Fibroblast of peridontal ligament (primary cell): ENCODE measurements at regions not wholly inside any gene's neighbourhood (a gene's known extent, or its start where the extent isn't known, plus 50 kb on each side); places are given as distances from the start of the nearest gene placed in this dataset.
"Not testable (repeated sequence)": the region's sequence is repeated elsewhere in the genome, so short reads cannot be mapped to it uniquely, and the experiment has no call there.

Experiments
- DNase-seq: peaks from one replicate; pipeline ENCODE4 v3.0.0-alpha.2; 2010; ENCODE audit errors: extremely low read depth

DNA sequence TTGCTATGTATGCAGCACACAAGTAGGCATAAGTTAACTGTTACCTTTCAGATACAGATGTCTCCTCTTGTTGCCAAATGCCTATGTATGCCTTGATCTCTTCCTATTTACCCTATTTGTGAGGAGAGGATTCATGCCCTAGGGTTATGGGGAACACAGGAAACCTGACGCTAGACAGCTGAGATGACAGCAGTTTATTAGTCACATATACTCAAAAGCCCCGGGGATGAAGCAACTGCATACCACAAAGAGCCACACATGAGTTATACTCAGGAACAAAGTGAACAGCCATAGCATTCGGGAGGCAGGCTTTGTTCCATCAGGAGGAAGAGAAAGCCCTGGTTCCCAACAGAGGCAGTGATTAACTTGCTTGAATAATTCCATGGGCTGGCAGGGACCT, 1011.7 kb upstream of the PCDH7 start:
- DNase-seq = no peak

DNA sequence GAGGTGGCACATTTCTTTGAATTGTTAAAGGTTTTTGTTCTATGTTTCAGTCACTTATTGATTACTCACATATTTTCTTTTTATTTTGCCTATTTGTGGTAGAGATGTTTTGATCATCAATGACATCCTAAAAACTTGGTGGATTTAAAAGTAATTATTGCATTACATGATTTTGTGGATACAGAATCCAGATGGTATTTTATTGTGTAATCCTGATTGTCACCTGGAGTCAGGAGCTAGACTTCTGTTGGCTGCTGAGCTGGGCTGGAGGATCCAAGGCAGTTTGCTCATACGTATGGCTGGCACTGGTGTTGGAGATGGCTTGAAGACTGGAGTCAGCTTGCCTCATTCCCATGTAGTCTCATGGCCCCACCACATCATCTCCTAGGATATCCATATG, 1009.6 kb upstream of the PCDH7 start:
- DNase-seq = no peak

DNA sequence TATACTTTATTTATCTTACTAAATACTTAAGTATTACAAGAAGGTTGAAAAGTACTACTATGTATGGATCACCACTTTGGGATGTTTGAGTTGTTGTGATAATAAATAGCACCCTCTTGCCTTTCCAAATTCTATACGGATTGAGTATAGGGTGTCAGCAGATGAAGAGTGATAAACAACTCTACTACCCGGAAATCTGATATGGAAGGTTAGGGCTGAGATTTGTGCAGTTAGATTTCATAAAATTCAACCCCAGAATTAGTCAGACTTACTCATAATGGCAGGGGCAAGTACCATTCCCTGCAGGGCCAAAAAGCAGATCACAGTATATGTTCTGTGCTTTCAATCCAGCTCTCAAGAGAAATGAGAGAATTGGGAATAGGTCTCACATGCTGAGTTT, 1008.9 kb upstream of the PCDH7 start:
- no peak for DNase-seq

DNA sequence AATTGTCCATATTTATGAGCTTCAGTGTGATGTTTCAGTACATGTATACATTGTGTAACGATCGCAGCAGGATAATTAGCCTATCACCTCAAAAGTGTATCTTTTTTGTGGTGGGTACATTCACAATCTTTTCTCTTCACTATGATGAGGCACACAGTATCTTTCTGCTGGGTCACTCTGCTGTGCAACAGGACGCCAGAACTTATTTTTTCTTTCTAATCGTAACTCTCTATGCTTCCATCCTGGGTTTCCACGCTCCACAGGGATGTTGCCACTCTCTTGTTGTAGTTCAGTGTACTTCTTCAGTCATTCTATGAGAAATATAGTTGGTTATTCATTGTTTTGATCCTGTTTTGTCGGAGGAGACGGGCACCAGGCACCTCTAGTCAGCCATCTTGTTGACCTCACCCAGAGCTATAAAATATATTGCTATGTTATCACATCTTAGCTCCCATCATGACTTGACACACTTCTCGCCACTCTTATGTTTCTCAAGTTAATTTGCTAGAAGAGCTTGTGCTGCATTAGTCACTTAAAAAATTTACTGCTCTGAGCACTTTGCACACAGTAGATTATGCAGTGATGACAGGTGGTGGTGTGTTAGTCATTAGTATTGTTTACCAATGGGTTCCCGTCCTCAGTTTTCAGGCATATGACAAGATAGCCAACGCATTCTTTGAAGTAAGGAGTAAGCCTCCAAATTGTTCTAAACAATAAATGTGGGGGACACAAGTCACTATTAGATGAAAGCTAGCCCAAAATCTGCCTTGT, 1002.7 kb upstream of the PCDH7 start:
- DNase-seq = no peak

DNA sequence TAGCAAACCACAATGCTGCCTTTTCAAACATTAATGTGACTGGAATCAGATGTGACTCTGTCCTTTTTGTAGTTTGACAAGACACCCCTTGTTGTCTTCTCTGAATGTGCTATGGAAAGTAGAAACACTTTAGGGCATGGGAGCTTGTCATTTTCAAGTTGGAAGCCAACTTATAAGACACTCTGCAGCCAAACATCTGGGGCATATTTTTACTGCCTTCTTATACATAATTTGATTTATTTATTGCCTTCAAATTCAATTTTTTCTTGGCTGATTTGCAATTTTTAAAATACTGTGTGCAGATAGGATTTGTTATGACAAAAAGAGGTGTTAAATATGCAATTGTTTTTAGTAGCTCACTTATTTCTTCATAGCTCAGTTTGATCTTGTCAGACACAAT, 1002.0 kb upstream of the PCDH7 start:
- no peak for DNase-seq

DNA sequence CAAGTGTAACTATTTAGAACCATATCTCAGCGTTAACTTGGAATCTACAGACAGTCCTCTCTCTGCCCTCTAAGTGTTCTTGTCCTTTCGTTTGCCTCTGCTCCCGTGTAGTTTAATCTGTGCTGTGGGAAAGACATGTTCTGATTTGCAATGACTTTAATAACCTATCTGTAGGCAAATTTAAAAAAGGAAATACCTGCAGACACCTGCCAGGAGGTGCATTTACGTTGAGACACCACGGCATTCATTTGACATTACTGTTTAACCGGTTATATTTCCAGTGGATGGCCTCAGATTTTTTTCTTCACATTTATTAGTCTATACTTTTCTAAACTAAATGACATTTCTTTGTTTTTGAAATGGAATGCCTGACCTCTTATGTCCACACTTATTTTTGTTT, 997.9 kb upstream of the PCDH7 start:
- no peak for DNase-seq

DNA sequence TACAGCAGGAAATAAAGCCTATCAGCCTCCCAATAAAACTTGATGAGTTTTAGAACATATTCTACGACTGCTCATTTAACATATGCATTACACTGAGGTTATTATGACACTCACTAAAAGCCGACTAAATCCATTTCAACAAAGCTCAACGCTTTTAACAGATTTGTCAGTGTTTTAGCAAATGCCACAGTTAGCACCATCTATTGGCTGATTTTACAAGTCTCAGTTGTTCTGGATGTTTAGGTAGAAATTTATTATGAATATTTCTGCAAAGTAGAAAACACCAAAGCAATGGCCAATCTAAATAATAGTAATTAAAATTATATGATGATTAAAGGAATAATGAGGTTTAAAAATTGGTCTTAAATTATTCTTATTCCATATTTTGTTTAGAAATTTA, 993.2 kb upstream of the PCDH7 start:
- DNase-seq = no peak

DNA sequence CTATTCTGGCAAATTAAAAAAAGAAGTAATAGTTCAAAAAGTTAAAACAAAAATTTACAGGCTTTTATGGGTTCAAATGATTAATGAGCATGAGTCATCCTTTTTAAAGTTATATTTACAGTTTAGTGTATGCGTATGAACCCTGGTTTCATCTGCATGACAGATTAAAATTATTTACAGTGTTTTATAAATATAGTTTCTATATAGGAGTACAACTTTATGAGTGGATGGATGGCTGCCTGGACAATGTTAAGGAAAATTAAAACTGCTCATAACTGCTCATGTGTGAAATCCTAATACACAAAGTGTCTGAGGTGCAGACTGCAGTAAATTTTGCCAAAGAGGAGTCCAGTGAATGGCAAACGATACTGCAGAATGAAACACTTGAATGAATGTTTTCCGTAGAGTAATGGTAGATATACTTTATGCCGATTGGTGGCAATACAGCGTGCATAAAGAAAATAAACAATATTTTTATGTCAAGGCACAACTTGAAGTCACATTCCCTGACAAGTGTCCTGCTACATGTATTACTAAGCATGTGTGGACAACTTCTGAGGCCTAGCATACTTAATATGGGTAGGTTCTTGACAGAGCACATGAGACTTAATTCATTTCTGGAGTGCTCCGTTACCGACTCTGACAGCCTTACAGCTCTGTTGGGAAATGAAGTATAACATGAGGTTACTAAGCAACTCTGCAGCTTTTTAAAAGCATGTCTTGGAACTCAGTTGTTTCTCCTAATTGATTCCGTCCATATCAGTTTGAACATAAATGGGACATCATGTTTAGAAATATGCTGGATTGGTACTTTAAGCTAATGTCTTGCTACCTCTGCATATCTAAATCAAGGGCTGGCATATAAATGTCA, 985.6 kb upstream of the PCDH7 start:
- no peak for DNase-seq

DNA sequence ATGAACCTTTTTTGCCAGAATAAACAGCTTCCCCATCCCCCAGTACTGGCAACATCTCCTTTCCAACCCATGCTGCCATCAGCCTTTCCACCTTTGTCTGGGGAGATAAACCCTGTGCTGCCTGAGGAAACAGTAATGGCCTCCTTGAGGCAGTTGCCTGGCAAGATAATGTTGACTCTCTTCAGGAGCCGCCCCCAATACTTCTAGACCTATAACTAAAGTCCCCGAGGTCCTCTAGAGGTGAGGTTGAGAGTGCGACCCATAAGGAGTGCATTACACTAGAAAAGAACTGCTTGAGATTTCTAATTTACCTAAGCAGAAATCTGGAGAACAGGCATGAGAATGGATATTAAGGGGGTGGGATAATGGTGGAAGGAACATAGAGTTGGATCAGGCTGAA, 963.2 kb upstream of the PCDH7 start:
- no peak for DNase-seq

DNA sequence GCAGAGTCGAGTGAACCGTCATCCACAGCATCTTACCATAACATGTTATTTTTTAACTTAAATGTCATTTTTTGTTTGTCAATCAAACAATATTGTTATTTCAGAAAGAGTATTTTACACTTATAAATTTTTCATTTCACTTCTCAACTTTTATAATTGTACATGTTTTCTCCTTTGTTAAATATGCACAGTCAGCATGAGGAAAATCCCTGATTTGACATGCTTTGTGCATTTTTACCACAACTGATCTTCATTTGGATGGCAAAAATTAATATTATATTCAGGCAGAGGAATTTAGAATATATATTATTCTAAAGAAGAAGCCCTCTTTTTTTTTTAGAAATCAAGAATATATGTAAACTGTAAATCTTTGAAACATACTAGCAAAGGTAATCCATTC, 958.0 kb upstream of the PCDH7 start:
- DNase-seq = no peak

DNA sequence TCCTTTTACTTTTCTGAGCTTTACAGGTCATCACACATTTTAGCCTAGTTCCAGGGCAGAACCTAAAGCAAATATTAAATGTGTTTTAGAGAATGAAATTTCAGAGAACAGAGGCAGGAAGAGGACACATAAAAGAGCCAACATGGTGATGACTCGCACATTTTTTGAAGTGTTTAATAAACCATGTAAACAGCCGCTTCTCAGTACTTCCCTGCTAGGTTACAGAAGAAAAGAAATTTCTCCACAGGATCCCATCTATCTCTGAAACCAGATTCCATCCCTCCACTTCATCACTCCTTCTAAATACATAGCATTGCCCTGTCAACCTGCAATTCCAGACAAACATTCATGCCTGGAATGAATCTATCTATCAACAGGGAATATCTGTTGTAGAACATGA, 949.5 kb upstream of the PCDH7 start:
- DNase-seq = no peak

DNA sequence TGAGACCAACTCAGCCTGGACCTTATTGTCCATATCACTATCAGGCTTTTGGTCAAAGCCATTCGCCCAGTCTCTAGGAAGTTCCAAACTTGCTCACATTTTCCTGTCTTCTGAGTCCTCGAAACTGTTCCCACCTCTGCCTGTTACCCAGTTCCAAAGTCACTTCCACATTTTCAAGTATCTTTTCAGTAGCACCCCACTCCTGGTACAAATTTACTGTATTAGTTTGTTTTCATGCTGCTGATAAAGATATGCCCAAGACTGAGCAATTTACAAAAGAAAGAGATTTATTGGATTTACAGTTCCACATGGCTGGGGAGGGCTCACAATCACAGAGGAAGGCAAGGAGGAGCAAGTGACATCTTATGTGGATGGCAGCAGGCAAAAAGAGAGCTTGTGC, 932.0 kb upstream of the PCDH7 start:
- not testable (repeated sequence) for DNase-seq

DNA sequence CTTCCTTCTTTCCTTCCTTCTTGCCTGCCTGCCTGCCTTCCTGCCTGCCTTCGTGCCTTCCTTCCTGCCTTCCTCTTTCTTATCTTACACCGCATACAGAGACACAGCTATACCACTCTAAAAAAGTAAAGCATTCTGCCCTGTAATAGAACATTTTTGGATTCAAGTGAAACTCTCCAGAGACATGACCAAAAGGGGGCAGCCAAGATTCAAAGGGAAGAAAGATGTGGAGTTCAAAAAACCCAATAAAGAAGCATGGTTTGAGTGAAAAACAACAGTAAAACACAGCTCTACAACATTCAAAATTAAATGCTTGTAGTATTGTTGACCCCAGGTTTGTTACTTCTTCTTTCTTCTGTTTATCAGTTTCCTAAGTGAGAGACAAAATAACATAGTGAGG, 914.9 kb upstream of the PCDH7 start:
- no peak for DNase-seq

DNA sequence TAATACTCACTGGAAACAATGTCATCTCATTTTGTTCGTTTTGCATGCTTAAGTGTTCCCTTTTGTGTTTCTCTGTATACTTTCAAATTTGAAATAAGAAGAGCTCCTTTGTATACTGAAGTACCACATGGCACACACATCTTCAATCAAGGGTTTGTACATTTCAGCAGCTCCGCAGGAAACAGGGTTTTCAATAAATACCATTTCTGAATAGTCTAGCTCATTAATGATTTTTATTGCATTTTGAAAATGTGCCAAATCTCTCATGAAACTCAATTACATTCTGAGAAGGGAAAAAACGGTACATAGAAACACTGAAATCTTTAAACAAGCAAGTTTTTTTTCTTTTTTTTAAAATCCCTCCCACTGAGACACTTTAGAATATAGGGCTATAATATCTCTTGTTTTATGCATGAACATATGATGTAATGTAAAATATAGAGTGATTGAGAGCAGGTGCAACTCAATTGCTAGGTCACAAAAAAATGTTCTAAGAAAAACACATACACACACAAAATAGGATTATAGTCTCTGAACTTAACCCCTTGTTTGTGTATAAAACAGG, 914.2 kb upstream of the PCDH7 start:
- no peak for DNase-seq

DNA sequence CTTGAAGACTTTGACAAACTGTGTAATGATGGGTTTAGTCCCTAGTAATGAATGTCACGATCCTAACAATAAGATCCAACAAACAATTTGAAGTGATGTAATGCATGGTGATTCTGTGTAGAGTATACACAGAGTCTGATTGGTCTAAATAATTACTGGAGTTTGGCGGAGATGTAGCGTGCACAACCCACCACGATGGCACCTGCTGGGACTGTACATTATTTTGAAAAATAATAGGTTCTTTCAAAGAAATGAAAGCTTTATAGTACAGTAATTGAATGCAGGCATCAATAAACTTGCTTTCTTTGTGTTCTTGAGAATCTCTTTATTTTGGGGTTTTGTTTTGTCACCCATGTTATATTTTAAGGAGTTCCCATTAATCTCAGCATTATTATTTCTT, 902.2 kb upstream of the PCDH7 start:
- DNase-seq = no peak

DNA sequence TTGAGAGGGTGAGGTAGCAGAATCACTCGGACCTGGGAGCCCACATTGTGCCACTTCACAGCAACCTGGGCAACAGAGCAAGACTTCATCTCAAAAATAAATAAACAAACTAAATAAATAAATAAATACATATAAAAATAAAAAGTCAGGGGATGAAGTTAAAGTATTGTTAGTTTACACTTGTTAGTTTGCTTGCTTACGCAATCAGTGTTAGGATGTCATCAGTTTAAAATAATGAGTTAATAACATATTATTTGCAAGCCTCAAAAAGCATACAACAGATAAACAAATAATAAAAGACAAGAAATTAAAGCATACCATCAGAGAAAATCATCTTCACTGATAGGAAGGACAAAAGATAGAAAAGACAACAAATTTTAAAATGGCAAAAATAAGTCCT, 891.1 kb upstream of the PCDH7 start:
- DNase-seq = no peak

DNA sequence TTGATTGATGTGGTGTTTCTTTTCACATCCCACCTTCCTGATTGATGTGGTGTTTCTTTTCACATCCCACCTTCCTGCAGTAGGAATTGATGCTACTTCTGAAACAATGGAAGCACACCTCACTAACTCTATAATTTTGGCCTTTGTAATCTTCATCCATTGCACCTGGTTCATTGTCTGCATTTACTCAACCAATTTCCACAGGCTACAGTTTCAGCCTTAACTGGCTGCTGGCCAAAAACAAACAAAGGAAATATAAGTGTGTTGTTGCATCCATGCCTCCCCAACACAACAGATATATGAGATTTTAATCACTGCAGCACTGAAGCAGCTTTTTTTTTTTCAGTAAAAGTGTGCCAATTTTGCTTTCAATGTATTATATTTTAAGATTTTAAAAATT, 867.6 kb upstream of the PCDH7 start:
- DNase-seq = no peak

DNA sequence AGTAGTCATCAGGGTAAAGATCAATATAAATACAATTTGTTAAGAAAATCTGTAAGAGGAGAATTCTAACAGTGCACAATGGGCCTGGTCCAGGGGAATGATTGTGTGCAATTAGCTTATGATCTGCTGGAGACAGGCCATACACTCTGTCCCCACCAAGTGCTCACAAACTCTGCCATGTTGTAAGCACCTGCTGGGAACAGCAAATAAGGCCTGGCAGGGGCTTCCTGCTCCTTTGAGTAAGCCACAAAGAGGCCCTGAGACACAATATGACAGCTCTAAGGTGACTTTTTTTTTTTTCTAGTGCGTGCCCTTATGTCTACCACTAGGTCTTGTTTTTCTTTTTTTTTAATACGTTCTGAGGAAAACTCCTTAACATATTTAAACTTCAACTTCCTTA, 866.3 kb upstream of the PCDH7 start:
- DNase-seq = no peak

DNA sequence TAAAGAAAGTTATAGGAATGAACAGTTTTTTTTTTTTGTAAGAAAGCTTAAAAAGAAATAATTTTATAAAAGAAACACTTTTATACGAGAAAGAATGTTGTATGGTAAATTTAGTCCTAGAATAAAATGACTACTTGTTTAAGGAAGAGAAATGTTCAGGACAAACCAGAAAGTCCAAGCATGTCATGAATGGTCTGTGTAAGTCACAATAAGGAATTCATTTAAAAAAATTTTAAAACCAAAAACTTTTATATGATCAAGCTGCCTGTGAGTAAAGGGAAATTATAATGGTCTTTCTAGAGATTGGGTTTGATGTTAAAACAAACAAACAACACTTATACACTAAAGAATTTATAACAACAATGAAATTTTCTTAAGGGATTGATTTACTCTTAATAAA, 858.9 kb upstream of the PCDH7 start:
- DNase-seq = no peak

DNA sequence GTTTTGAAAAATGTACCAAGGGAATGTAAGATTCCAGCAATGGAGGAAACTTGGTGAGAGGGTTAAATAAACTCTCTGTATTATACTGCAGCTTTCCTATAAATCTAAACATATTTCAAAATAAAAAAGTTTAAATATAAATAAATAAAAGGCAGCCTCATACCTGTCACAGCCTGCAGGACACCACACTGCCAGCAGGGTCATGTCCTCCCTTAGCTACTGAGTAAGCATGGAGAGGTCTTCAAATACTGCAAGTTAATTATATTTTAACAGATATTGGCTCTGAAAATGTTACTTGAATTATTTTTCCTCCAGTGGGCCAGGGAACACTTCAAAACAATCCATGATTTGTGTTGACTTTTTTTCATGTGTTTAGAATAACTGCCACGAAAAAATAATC, 852.8 kb upstream of the PCDH7 start:
- DNase-seq = no peak

DNA sequence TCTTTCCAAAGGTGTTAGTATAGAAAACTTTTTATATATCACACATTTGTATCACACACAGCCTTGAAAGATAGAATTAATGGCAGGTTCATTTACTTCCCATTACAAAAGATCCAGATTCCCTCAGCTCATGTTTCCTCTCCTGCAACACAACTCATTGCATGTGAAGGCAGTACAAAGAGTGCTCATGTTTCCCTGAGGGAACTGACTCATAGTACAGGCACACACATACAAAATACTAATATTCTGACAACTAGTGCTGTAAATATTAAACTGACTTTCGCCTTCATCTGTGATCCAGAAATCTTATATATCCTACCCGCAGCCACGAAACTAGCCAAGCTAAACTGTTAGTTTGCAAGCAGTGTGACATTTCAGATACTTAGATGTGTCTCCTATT, 819.8 kb upstream of the PCDH7 start:
- no peak for DNase-seq

DNA sequence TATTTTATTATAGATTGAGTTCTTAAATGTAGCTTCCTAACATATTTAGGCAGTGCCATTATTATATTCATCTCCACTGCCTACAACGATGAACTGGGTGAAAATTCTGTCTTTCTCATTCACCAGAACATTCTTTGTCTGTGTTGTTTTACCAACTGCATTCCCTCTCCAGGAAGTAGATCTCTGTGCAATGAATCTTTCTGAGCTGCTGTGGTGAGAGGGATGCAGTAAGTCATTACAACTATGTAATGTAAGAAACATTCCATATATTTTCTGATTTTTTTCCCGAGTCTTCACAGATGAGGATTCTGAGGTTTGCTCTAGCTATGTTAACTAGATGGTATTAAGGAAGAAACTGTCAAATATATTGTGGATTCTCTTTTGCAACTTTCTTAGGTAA, 811.9 kb upstream of the PCDH7 start:
- DNase-seq = no peak

DNA sequence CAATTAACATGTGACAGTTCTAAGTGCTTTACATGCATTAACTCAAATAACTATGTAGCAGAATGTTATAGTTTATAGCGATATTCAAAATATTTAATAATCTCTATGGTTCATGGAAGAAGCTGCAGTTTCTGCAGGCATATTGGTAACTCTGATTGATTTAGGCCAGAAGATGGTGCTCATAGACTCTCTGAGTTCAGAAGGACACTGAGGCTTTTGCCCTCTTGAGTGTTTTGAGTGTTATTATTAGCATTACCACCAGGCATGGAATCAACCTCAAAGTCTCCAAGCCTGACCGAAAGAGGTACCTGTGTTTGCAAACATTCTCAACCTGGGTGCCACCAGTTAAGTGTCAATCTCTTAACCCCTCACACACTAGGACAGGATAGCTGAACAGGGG, 792.3 kb upstream of the PCDH7 start:
- DNase-seq = no peak
